ENCODE measurements at regions not wholly inside any gene's neighbourhood (a gene's known extent, or its start where the extent isn't known, plus 50 kb on each side); places are given as distances from the start of the nearest gene placed in this dataset.

DNA sequence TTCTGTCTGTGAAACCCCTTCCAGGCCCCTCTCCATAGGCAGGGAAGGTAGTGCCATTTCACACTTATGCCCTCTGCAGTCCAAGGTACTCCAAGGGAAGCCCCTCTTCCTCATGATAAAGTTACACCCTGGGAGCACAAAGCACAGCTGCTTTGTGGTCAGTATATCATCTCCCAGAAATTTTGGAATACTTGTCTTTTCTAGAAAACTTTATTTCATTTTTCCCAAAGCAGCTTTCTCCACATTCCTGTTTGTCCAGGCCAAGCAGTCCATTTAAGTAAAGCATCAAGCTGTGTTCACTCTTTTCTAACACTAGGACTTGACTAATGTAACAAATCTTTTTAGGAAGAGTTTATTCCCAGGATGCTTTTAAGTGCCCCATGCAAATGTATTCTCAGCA, 371.8 kb upstream of the RGMB start:
- Mint-ChIP-seq H3K4me3 (no peak overlapping the region), H3K9me3 (no peaks in the 10 kb centered on the region), H3K4me1 (ENCODE audit: low read depth) (no peaks in the 10 kb centered on the region), H3K36me3 (ENCODE audit: low read depth) (no peaks in the 10 kb centered on the region), H3K27ac (no peak overlapping the region), H3K27me3 (no peaks in the 10 kb centered on the region)
- no peak overlapping the region for H3K27ac ChIP-seq (ENCODE audit: low read depth in 1 of 2, low read length in 2 of 2)
- no peaks in the 10 kb centered on the region for H3K36me3 ChIP-seq (ENCODE audit: insufficient read depth, low read length)
- no peaks in the 10 kb centered on the region for H3K9me3 ChIP-seq (ENCODE audit: control insufficient read depth in 1 of 2, insufficient read depth in 1 of 2, low read length in 2 of 2)
- no peaks in the 10 kb centered on the region for H3K4me1 ChIP-seq (ENCODE audit: insufficient read depth, low read length)
- H3K27me3 ChIP-seq (ENCODE audit: control insufficient read depth in 1 of 2, insufficient read depth in 2 of 2, low read length in 2 of 2) = no peaks in the 10 kb centered on the region
- ChIA-PET CTCF (no interaction called here), POLR2A (no interaction called here)
- ATAC-seq (ENCODE audit: poor library complexity) (no peak), DNase-seq (no peak)
- H3K4me3 ChIP-seq (ENCODE audit: low read length) = no peak overlapping the region
- intact Hi-C loops (cut with DNase I, micrococcal nuclease) = no loop called here
- TF ChIP-seq, protein P1, sequence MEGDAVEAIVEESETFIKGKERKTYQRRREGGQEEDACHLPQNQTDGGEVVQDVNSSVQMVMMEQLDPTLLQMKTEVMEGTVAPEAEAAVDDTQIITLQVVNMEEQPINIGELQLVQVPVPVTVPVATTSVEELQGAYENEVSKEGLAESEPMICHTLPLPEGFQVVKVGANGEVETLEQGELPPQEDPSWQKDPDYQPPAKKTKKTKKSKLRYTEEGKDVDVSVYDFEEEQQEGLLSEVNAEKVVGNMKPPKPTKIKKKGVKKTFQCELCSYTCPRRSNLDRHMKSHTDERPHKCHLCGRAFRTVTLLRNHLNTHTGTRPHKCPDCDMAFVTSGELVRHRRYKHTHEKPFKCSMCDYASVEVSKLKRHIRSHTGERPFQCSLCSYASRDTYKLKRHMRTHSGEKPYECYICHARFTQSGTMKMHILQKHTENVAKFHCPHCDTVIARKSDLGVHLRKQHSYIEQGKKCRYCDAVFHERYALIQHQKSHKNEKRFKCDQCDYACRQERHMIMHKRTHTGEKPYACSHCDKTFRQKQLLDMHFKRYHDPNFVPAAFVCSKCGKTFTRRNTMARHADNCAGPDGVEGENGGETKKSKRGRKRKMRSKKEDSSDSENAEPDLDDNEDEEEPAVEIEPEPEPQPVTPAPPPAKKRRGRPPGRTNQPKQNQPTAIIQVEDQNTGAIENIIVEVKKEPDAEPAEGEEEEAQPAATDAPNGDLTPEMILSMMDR (IDR thresholded peaks at IDR 0.05) = no peak

DNA sequence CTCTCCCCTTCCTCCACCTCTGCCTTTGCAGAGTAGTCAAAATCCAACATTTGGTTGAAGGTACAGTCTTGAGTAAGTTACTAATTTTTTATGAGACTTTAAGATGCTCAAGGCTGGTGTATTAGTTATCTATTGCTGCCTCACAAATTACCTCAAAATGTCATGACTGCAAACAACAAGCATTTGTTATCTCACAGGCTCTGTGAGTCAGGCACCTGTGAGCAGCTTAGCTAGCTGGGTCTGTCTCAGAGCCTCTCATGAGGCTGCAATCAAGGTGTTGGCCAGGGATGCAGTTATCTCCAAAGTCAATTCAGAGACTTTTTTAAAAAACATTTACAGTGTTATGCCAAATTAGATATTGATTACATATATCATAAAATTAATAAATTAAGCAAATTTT, 371.3 kb upstream of the RGMB start:
- Histone ChIP-seq H3K36me3 (ENCODE audit: insufficient read depth, low read length) (no peaks in the 10 kb centered on the region), H3K4me1 (ENCODE audit: insufficient read depth, low read length) (no peaks in the 10 kb centered on the region), H3K27me3 (ENCODE audit: control insufficient read depth in 1 of 2, insufficient read depth in 2 of 2, low read length in 2 of 2) (no peaks in the 10 kb centered on the region), H3K27ac (ENCODE audit: low read depth in 1 of 2, low read length in 2 of 2) (no peak overlapping the region), H3K9me3 (ENCODE audit: control insufficient read depth in 1 of 2, insufficient read depth in 1 of 2, low read length in 2 of 2) (no peaks in the 10 kb centered on the region), H3K4me3 (ENCODE audit: low read length) (no peak overlapping the region)
- ATAC-seq (ENCODE audit: poor library complexity) (no peak), DNase-seq (no peak)
- Mint-ChIP-seq H3K4me1 (ENCODE audit: low read depth) (no peaks in the 10 kb centered on the region), H3K4me3 (no peak overlapping the region), H3K9me3 (no peaks in the 10 kb centered on the region), H3K36me3 (ENCODE audit: low read depth) (no peaks in the 10 kb centered on the region), H3K27me3 (no peaks in the 10 kb centered on the region), H3K27ac (no peak overlapping the region)
- intact Hi-C loops (cut with DNase I, micrococcal nuclease) = no loop called here
- TF ChIP-seq, protein P1 (IDR thresholded peaks at IDR 0.05) = no peak
- CTCF ChIA-PET = no interaction called here
- POLR2A ChIA-PET = no interaction called here

DNA sequence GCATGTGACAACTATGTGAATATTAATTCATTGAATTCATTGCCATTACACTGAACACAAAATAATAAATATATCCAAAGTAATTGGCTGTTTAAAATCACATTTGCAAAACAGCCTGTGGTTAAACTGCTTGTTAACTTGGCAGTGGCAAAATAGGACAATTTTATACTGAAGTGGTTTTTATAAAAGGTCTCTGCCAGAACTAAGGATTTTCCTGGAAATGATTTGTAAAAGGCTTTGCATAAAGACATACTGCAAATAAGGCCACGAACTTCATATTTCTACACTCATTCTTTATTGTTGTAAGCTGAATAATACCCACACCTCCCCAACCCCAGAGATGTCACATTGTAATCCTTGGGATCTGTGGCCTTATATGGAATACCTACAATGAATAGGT, 370.3 kb upstream of the RGMB start:
- no peak overlapping the region for H3K4me3 ChIP-seq (ENCODE audit: low read length)
- H3K4me1 ChIP-seq (ENCODE audit: insufficient read depth, low read length) = no peaks in the 10 kb centered on the region
- H3K36me3 ChIP-seq (ENCODE audit: insufficient read depth, low read length) = no peaks in the 10 kb centered on the region
- ATAC-seq (ENCODE audit: poor library complexity) = no peak
- Mint-ChIP-seq H3K4me3 (no peak overlapping the region), H3K4me1 (ENCODE audit: low read depth) (no peaks in the 10 kb centered on the region), H3K27ac (no peak overlapping the region), H3K9me3 (no peaks in the 10 kb centered on the region), H3K27me3 (no peaks in the 10 kb centered on the region), H3K36me3 (ENCODE audit: low read depth) (no peaks in the 10 kb centered on the region)
- H3K27me3 ChIP-seq (ENCODE audit: control insufficient read depth in 1 of 2, insufficient read depth in 2 of 2, low read length in 2 of 2) = no peaks in the 10 kb centered on the region
- H3K9me3 ChIP-seq (ENCODE audit: control insufficient read depth in 1 of 2, insufficient read depth in 1 of 2, low read length in 2 of 2) = no peaks in the 10 kb centered on the region
- no peak overlapping the region for H3K27ac ChIP-seq (ENCODE audit: low read depth in 1 of 2, low read length in 2 of 2)
- ChIA-PET CTCF (no interaction called here), POLR2A (no interaction called here)
- TF ChIP-seq, protein P1 (IDR thresholded peaks at IDR 0.05) = no peak
- intact Hi-C loops (cut with DNase I, micrococcal nuclease) = no loop called here
- no peak for DNase-seq
